ENCODE measurements at regions not wholly inside any gene's neighbourhood (a gene's known extent, or its start where the extent isn't known, plus 50 kb on each side); places are given as distances from the start of the nearest gene placed in this dataset.
"Not testable (repeated sequence)": the region's sequence is repeated elsewhere in the genome, so short reads cannot be mapped to it uniquely, and the experiment has no call there.

GRCh38 chr2:87414795-87415570 lies 332.9 kb upstream of the PLGLB2 start:
- TF ChIP-seq CTCF (IDR thresholded peaks at IDR 0.05; ENCODE audit: low read length); EZH2 (IDR thresholded peaks at IDR 0.05; ENCODE audit: borderline replicate concordance, low read length): not testable (repeated sequence)
